IMR-90 (cell line): ENCODE measurements at regions not wholly inside any gene's neighbourhood (a gene's known extent, or its start where the extent isn't known, plus 50 kb on each side); places are given as distances from the start of the nearest gene placed in this dataset.
A peak's percentile ranks its signal among the peaks of the same experiment; 100 is the strongest.

ENCODE experiments used
- ATAC-seq: fragments of 200-7000 bp; cut with Tn5 transposase; 2 replicates; pipeline ENCODE4 v1.9.1; 2020; ENCODE audit warnings: low read depth, mild to moderate bottlenecking, moderate library complexity
- BruUV-seq: library from RNA; stranded (reverse); fragments of 400-500 nt; replicated peaks from 2 replicates; lab custom pipeline; 2021; lab: Mats Ljungman, UMichigan
- CTCF ChIA-PET: fragments of 300-600 bp; formaldehyde crosslinking; extraction: SDS; loops from one replicate; lab custom pipeline; 2021; ENCODE audit warnings: antibody characterized with exemption; lab: Yijun Ruan, JAX
- POLR2A ChIA-PET: fragments of 300-600 bp; sonication (Branson Sonifier 250); formaldehyde crosslinking; loops from one replicate; lab custom pipeline; 2022; ENCODE audit warnings: antibody characterized with exemption; ENCODE audit not compliant: unreplicated experiment; lab: Charles Lee
- DNase-seq: peaks from one replicate; pipeline ENCODE4 v3.0.0; 2013
- H2AFZ ChIP-seq: replicated peaks from 2 replicates; pipeline ENCODE3; 2013; ENCODE audit warnings: low read length, mild to moderate bottlenecking; ENCODE audit not compliant: poor library complexity
- H2AK5ac ChIP-seq: 2 replicates; pipeline ENCODE4 v1.6.1; 2013; ENCODE audit warnings: low read depth, low read length, inconsistent platforms
- H2AK9ac ChIP-seq: replicated peaks from 2 replicates; pipeline ENCODE3; 2013; ENCODE audit warnings: mild to moderate bottlenecking, low read depth, low read length, moderate library complexity; ENCODE audit not compliant: poor library complexity
- H2BK120ac ChIP-seq: 2 replicates; pipeline ENCODE4 v1.6.1; 2013; ENCODE audit warnings: low read depth, low read length, inconsistent platforms
- H2BK15ac ChIP-seq: 3 replicates; pipeline ENCODE4 v1.6.1; 2013; ENCODE audit warnings: low read depth, low read length, inconsistent platforms
- H2BK20ac ChIP-seq: 2 replicates; pipeline ENCODE4 v1.6.1; 2013; ENCODE audit warnings: low read depth, mild to moderate bottlenecking, inconsistent platforms, low read length, moderate library complexity
- H2BK5ac ChIP-seq: 2 replicates; pipeline ENCODE4 v1.6.1; 2013; ENCODE audit warnings: mild to moderate bottlenecking, low read depth, low read length, inconsistent platforms; ENCODE audit not compliant: poor library complexity, severe bottlenecking
- H3K14ac ChIP-seq: replicated peaks from 2 replicates; pipeline ENCODE4 v1.6.1; 2013; ENCODE audit warnings: low read depth, low read length, inconsistent platforms
- H3K18ac ChIP-seq: 2 replicates; pipeline ENCODE4 v1.6.1; 2013; ENCODE audit warnings: low read depth, low read length, control low read depth
- H3K23ac ChIP-seq: 2 replicates; pipeline ENCODE4 v1.6.1; 2013; ENCODE audit warnings: low read depth, low read length, inconsistent platforms
- H3K27ac ChIP-seq: 2 replicates; pipeline ENCODE4 v1.5.1; 2013; ENCODE audit warnings: mild to moderate bottlenecking, control low read depth, low read length; ENCODE audit not compliant: insufficient read depth
- H3K27me3 ChIP-seq: 2 replicates; pipeline ENCODE4 v1.6.1; 2013; ENCODE audit warnings: low read length; ENCODE audit not compliant: control insufficient read depth, insufficient read depth
- H3K36me3 ChIP-seq: 2 replicates; pipeline ENCODE4 v1.6.1; 2013; ENCODE audit warnings: low read length, mixed read lengths; ENCODE audit not compliant: control insufficient read depth, insufficient read depth
- H3K4ac ChIP-seq: 2 replicates; pipeline ENCODE4 v1.6.1; 2013; ENCODE audit warnings: low read depth, low read length, inconsistent platforms
- H3K4me1 ChIP-seq: 2 replicates; pipeline ENCODE4 v1.6.1; 2013; ENCODE audit warnings: low read length, mixed read lengths; ENCODE audit not compliant: control insufficient read depth, insufficient read depth
- H3K4me2 ChIP-seq: 2 replicates; pipeline ENCODE4 v1.6.1; 2013; ENCODE audit warnings: low read depth, mild to moderate bottlenecking, control low read depth, low read length, moderate library complexity
- H3K4me3 ChIP-seq: 2 replicates; pipeline ENCODE4 v1.5.1; 2013; ENCODE audit warnings: low read depth, mild to moderate bottlenecking, control low read depth, low read length, moderate library complexity; ENCODE audit not compliant: insufficient read depth
- H3K56ac ChIP-seq: 2 replicates; pipeline ENCODE4 v1.6.1; 2013; ENCODE audit warnings: low read length, inconsistent platforms; ENCODE audit not compliant: insufficient read depth; ENCODE audit errors: extremely low read depth
- H3K79me1 ChIP-seq, 2 experiments: 2 replicates each; pipeline ENCODE4 v1.6.1; 2013; ENCODE audit warnings: low read length in 2 of 2, inconsistent platforms in 1 of 2, low read depth in 1 of 2
- H3K9ac ChIP-seq: 2 replicates; pipeline ENCODE4 v1.6.1; 2013; ENCODE audit warnings: low read depth, low read length, control low read depth
- H3K9me1 ChIP-seq: 2 replicates; pipeline ENCODE4 v1.6.1; 2013; ENCODE audit warnings: low read length, inconsistent platforms; ENCODE audit not compliant: insufficient read depth
- H3K9me3 ChIP-seq: 2 replicates; pipeline ENCODE4 v1.6.1; 2013; ENCODE audit warnings: low read length; ENCODE audit not compliant: control insufficient read depth, insufficient read depth
- H4K20me1 ChIP-seq: 2 replicates; pipeline ENCODE4 v1.6.1; 2013; ENCODE audit warnings: low read length, inconsistent platforms; ENCODE audit not compliant: insufficient read depth
- H4K5ac ChIP-seq: 2 replicates; pipeline ENCODE4 v1.6.1; 2013; ENCODE audit warnings: mild to moderate bottlenecking, low read depth, low read length, control low read depth
- H4K8ac ChIP-seq, 2 experiments: 2 replicates each; pipeline ENCODE4 v1.6.1; 2013; ENCODE audit warnings: low read depth in 2 of 2, low read length in 2 of 2, control low read depth in 1 of 2, inconsistent platforms in 1 of 2
- H4K91ac ChIP-seq: 2 replicates; pipeline ENCODE4 v1.6.1; 2013; ENCODE audit warnings: low read depth, low read length, inconsistent platforms; ENCODE audit not compliant: insufficient read depth
- CEBPB ChIP-seq: IDR thresholded peaks from 2 replicates; pipeline ENCODE4 v1.6.1; 2012; ENCODE audit warnings: low read depth, low read length, improper control_type of control experiment
- CTCF ChIP-seq: conservative IDR thresholded peaks from 2 replicates; pipeline ENCODE4 v1.5.1; 2012; ENCODE audit warnings: mild to moderate bottlenecking, low read depth, low read length, improper control_type of control experiment
- ELK1 ChIP-seq: fragments of 150-350 bp; IDR thresholded peaks from 2 replicates; pipeline ENCODE4 v1.6.1; 2016; ENCODE audit warnings: low read depth, mild to moderate bottlenecking, low read length, moderate library complexity, borderline replicate concordance
- FOS ChIP-seq: fragments of 150-350 bp; IDR thresholded peaks from 2 replicates; pipeline ENCODE4 v1.6.1; 2016; ENCODE audit warnings: low read depth, low read length
- MAFK ChIP-seq: IDR thresholded peaks from 2 replicates; pipeline ENCODE4 v1.6.1; 2012; ENCODE audit warnings: low read depth, low read length, improper control_type of control experiment
- MAZ ChIP-seq: IDR thresholded peaks from 2 replicates; pipeline ENCODE4 v1.6.1; 2012; ENCODE audit warnings: low read depth, mild to moderate bottlenecking, low read length, improper control_type of control experiment, moderate library complexity, borderline replicate concordance
- MXI1 ChIP-seq: IDR thresholded peaks from 2 replicates; pipeline ENCODE4 v1.6.1; 2012; ENCODE audit warnings: low read depth, mild to moderate bottlenecking, low read length, moderate library complexity, borderline replicate concordance
- NFE2L2 ChIP-seq: fragments of 150-350 bp; IDR thresholded peaks from 2 replicates; pipeline ENCODE4 v1.6.1; 2016; ENCODE audit warnings: low read depth, mild to moderate bottlenecking, low read length
- RAD21 ChIP-seq: IDR thresholded peaks from 2 replicates; pipeline ENCODE4 v1.6.1; 2012; ENCODE audit warnings: low read length, improper control_type of control experiment
- RCOR1 ChIP-seq: IDR thresholded peaks from 2 replicates; pipeline ENCODE4 v1.6.1; 2012; ENCODE audit warnings: mild to moderate bottlenecking, low read length, improper control_type of control experiment; ENCODE audit not compliant: insufficient replicate concordance
- RFX5 ChIP-seq: IDR thresholded peaks from 2 replicates; pipeline ENCODE4 v1.8.0; 2012; ENCODE audit warnings: low read depth, mild to moderate bottlenecking, low read length, moderate library complexity
- SMC3 ChIP-seq: fragments of 150-350 bp; IDR thresholded peaks from 2 replicates; pipeline ENCODE4 v1.6.1; 2016; ENCODE audit warnings: low read depth, mild to moderate bottlenecking, antibody characterized with exemption, low read length, moderate library complexity
- USF2 ChIP-seq: fragments of 150-350 bp; IDR thresholded peaks from 2 replicates; pipeline ENCODE4 v1.6.1; 2017; ENCODE audit warnings: mild to moderate bottlenecking, antibody characterized with exemption, low read length, low read depth
- dilution Hi-C: fragments of 300-500 bp; cut with HindIII; formaldehyde crosslinking; loops from one replicate; pipeline ENCODE4 v1.14.3; 2018; ENCODE audit warnings: low sequenced_read_pairs; ENCODE audit not compliant: unreplicated experiment
- in situ Hi-C: fragments of 300-500 bp; cut with MboI; formaldehyde crosslinking; loops from 3 replicates; pipeline ENCODE4 v1.14.3; 2019; ENCODE audit warnings: low sequenced_read_pairs, inconsistent platforms, mixed read lengths
- intact Hi-C: fragments of 100-400 bp; cut with micrococcal nuclease; formaldehyde crosslinking; loops from 2 replicates; pipeline ENCODE4 v1.10.0; 2022

- H3K4ac ChIP-seq: no peak overlapping the region
- H3K9me1 ChIP-seq: no peaks in the 10 kb centered on the region
- no peak overlapping the region for H3K9ac ChIP-seq
- H3K18ac ChIP-seq: no peak overlapping the region
- intact Hi-C loops: no loop called here
- H3K4me1 ChIP-seq: no peaks in the 10 kb centered on the region
- H2BK20ac ChIP-seq: no peak overlapping the region
- H2BK5ac ChIP-seq: no peak overlapping the region
- no peaks in the 10 kb centered on the region for H4K20me1 ChIP-seq
- peaks cover 1% of the 10 kb centered on the region; the same call in 1 of the 2 replicates for H3K27me3 ChIP-seq
- H3K9me3 ChIP-seq: no peaks in the 10 kb centered on the region
- H3K36me3 ChIP-seq: no peaks in the 10 kb centered on the region
- H4K91ac ChIP-seq: no peak overlapping the region
- ChIA-PET POLR2A (no interaction called here), CTCF (no interaction called here)
- dilution Hi-C loops: no loop called here
- H2AFZ ChIP-seq: no peak overlapping the region
- no peaks in the 10 kb centered on the region for H3K79me1 ChIP-seq
- no peak overlapping the region for H3K23ac ChIP-seq
- no peak overlapping the region for H4K5ac ChIP-seq
- H3K4me2 ChIP-seq: no peak overlapping the region
- no peak overlapping the region for H3K4me3 ChIP-seq
- in situ Hi-C loops: no loop called here
- H3K14ac ChIP-seq: no peak overlapping the region
- DNase-seq (peak; percentile 36), ATAC-seq (peak; percentile 35; the same call in 1 of the 2 replicates)
- no peak overlapping the region for H3K56ac ChIP-seq
- no peak overlapping the region for H2BK120ac ChIP-seq
- H2AK5ac ChIP-seq: no peak overlapping the region
- H2AK9ac ChIP-seq: no peak overlapping the region
- no TSS peak for BruUV-seq
- TF ChIP-seq CEBPB (no peak), SMC3 (no peak), USF2 (no peak), RFX5 (no peak), MXI1 (no peak), MAZ (no peak), NFE2L2 (no peak), RCOR1 (no peak), ELK1 (no peak), RAD21 (no peak), FOS (no peak), CTCF (no peak), MAFK (no peak)
- H3K27ac ChIP-seq: no peak overlapping the region
- no peak overlapping the region for H2BK15ac ChIP-seq
- no peak overlapping the region for H4K8ac ChIP-seq
These were observed 278.1 kb upstream of the P2RY1 start for GRCh38 chr3:152556731-152557254.
